Stimulated activated CD8-positive, alpha-beta memory T cell treated with anti-CD3 and anti-CD28 coated beads, Interleukin-15, amount 100 ng/mL, for 4 hours (primary cell): ENCODE measurements at regions not wholly inside any gene's neighbourhood (a gene's known extent, or its start where the extent isn't known, plus 50 kb on each side); places are given as distances from the start of the nearest gene placed in this dataset.

ENCODE experiments used
- DNase-seq, 2 donors: peaks; one replicate each; pipeline ENCODE4 v3.0.0-alpha.2; 2020; ENCODE audit warnings: low read depth in 2 of 2

DNA sequence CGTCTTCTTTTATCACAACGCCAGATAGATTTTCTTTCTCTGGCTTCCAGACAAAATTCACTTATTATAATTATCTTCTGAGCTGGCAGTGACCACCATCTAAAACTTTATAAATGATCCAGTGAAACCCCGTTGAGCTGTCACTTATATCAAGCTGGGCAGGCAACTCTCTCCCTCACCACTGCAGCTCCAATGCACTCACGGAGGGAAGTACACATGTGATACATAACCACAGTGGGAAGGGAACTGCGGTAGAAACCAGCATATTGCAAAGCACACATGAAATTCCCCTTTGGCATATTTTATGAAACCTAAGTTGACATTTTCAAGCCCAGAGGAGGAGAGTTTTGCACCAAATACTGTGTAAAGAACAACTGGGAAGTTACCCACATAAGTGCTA lies 536.9 kb downstream of the HACE1 start:
- DNase-seq: no peak

DNA sequence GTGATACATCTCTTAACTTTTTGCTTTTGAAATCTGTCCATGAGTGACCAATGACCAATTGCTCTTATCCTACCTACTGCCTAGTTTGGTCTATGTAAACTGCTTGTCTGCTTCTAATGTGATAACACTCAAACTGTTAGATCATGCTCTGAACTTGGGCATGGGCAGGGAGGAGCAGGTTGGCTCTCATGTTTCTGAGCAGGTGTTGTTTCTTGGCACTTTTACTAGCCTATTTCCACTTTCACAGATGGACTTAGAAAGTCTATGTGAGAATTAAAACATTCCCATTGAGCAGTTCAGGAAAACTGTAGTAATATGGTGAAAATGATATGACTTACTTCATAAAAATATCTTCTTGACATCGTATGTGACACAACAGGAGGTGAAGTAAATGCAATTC lies 538.4 kb downstream of the HACE1 start:
- no peak for DNase-seq

GRCh38 chr6:104320896-104321295 lies 538.8 kb downstream of the HACE1 start:
- DNase-seq: no peak

- DNase-seq: no peak
Observed at GRCh38 chr6:104312851-104313250, 546.9 kb downstream of the HACE1 start.

- DNase-seq: no peak
Observed at GRCh38 chr6:104306211-104306610, 553.5 kb downstream of the HACE1 start.

GRCh38 chr6:104305206-104305605 lies 554.5 kb downstream of the HACE1 start:
- DNase-seq: no peak

DNA sequence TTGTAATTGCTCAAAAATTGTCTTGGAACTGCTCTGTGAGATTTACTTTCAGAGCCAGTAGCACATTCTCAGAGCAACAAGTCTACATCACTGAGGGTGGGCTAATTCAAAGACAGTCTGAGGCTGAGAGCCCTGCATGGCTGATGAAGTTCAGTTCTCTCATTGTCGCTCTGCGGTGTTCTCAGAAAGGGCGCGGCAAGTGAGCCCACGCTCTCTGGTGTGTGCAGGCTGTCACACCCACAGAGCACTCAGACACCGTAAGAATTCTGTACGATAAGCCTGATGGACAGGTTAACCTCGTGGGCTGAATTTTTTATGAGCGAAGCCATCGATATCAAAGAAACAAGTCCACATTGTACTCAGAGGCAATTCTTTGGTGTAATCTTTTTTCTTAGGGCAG lies 557.8 kb downstream of the HACE1 start:
- no peak for DNase-seq

- no peak for DNase-seq
Observed at GRCh38 chr6:104286641-104287040, 573.1 kb downstream of the HACE1 start.

- DNase-seq: no peak
Observed at GRCh38 chr6:104284872-104285271, 574.8 kb downstream of the HACE1 start.

GRCh38 chr6:104282581-104282980 lies 577.1 kb downstream of the HACE1 start:
- no peak for DNase-seq

- no peak for DNase-seq
Observed at GRCh38 chr6:104281370-104281769, 578.3 kb downstream of the HACE1 start.

- no peak for DNase-seq
Observed at GRCh38 chr6:104268389-104268788, 591.3 kb downstream of the HACE1 start.

DNA sequence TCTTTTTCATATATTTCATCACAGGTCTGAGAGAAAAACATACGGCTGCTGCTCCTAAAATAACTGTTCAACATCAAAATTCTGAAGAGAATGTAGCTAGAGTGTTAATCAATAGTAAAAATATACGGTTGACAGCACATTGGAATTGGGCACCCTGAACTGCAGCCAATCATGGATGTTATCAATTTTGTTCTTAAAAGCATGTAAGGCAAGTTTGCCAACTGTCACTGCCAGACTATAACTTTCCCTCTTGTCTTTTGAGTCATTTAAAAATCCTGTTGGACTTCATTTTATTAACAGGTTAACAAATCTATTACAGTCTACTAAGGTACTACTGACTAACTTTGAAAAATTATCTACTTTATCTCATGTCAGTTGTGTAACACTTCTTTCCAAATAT lies 592.8 kb downstream of the HACE1 start:
- no peak for DNase-seq

DNA sequence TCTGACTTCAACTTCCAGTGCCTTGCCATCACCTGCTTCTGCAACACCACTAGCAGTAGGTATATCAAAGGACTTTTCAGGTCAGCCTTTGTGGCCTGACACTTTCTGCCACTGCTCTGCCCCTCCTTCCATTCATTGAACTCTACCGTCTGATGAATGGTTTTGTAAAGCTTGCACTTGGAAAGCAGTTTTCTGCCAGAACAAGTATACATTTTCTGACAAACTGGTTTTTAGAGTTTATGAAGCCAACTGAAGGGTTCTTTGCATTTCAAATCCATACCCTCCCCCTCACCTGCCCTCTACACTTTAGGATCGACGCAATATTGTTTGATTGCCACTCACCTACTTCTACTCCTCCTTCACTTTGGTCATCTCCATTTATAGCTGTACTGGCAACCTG lies 603.1 kb downstream of the HACE1 start:
- no peak for DNase-seq

GRCh38 chr6:104253236-104253635 lies 606.5 kb downstream of the HACE1 start:
- DNase-seq: no peak

DNA sequence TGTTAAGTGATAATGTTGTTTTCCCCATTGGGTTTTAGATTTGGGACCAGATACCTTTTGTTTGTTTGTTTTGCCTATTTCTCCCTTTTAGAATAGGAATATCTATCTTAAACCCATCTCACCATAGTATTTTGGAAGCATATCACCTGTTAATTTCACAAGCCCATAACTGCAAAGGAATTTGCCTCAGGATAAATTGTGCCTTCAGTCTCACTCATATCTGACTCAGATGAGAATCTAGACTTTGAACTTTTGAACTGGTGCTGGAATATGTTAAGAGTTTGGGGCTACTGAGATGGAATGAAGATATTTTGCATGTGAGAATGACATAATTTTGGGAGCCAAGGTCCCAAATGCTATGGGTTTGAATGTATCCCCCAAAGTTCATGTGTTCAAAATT lies 607.4 kb downstream of the HACE1 start:
- DNase-seq: no peak

- no peak for DNase-seq
Observed at GRCh38 chr6:104251651-104252050, 608.1 kb downstream of the HACE1 start.

DNA sequence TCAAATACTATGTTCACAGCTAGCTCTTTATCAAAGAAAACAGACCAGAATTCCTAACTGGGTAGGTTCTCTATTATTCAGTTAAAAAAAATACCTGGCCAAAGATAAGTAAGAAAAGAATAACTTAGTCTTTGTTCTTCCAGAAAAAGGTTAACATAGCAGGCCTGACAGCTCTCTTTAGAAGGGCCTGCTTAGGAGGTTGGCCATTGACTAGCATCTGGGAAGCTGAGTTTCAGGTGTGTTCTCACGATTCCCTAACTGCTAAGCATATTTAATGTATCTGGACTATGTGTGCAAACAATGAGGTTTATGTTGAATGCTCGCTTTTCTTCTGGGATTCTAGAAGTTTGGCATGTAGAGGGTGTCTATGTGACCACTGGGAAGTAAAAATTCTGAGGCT lies 618.9 kb downstream of the HACE1 start:
- no peak for DNase-seq

- DNase-seq: no peak
Observed at GRCh38 chr6:104239971-104240370, 619.7 kb downstream of the HACE1 start.

GRCh38 chr6:104229057-104229456 lies 630.7 kb downstream of the HACE1 start:
- no peak for DNase-seq

GRCh38 chr6:104227508-104227907 lies 632.2 kb downstream of the HACE1 start:
- DNase-seq: no peak

DNA sequence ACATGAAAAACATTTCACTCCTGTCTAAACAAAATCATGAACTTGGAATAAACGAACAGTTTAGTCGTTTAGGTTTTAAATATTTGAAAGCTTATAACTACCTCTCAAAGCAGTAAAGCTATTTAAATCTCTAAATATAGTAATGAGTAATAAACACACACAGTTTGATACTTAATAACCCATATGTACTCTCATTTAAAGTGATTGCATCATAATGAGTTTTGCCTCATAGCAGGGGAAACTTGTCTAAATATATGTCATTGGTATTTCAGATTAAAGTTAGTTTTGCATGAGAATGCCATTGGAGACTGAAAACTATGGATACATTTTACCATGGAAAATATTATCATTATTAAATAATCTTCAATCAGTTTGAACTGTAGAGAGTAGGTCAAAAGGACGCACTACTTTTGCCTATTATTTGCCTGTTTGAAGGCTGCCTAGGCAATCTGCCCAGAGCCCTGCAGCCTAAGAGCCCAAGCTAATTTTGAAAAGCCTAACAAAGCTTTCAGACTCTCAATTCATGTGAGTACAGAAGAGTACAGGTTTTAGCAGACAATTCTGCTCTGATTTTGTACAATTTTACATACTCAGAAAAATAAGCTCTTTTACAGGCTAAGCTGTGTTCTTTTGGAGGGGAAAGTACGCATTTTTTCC lies 632.8 kb downstream of the HACE1 start:
- no peak for DNase-seq

DNA sequence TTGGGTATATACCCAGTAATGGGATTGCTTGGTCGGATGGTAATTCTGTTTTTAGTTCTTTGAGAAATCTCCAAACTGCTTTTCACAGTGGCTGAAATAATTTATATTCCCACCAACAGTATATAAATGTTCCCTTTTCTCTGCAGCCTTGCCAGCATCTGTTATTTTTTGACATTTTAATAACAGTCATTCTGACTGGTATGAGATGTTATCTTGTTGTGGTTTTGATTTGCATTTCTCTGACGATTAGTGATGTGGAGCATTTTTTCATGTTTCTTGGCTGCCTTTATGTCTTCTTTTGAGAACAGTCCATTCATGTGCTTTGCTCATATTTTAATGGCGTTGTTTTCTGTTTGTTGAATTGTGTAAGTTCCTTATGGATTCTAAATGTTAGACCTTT lies 641.6 kb downstream of the HACE1 start:
- DNase-seq: no peak

DNA sequence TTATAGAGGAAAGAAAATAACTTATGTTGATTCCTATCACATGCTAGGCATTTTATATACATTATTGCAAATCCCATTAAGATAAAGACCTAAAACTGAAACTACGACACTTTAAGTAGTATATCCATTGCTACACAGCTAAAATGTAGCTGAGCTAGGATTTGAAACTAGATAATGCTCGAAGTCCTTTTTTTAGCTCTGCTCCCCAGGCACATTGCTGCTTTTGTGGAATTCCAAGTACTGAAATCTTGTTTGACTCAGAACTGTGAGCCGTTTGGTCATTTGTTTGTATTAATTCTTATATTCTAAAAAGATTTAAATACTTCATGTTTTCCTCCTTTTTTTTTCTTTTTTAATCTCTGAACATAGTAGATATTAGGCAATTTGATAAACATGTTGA lies 644.8 kb downstream of the HACE1 start:
- no peak for DNase-seq
